Esophagus (tissue), 2 donors: ENCODE measurements at regions not wholly inside any gene's neighbourhood (a gene's known extent, or its start where the extent isn't known, plus 50 kb on each side); places are given as distances from the start of the nearest gene placed in this dataset.
"Not testable (repeated sequence)": the region's sequence is repeated elsewhere in the genome, so short reads cannot be mapped to it uniquely, and the experiment has no call there.

Experiments
- H3K27ac ChIP-seq, 2 donors: one replicate each; pipeline ENCODE4 v1.5.1; 2013; ENCODE audit warnings: low read depth in 2 of 2, mild to moderate bottlenecking in 2 of 2, inconsistent platforms in 1 of 2, low read length in 1 of 2, moderate library complexity in 1 of 2
- H3K27me3 ChIP-seq, 2 donors: one replicate each; pipeline ENCODE4 v1.6.1; 2013; ENCODE audit warnings: low read length in 2 of 2, control low read depth in 1 of 2, mild to moderate bottlenecking in 1 of 2; ENCODE audit not compliant: insufficient read depth in 2 of 2, control insufficient read depth in 1 of 2
- H3K36me3 ChIP-seq, 2 donors: one replicate each; pipeline ENCODE4 v1.6.1; 2013; ENCODE audit warnings: low read length in 1 of 2; ENCODE audit not compliant: control insufficient read depth in 2 of 2, insufficient read depth in 2 of 2
- H3K4me1 ChIP-seq, 2 donors: one replicate each; pipeline ENCODE4 v1.6.1; 2013; ENCODE audit warnings: low read length in 1 of 2; ENCODE audit not compliant: control insufficient read depth in 2 of 2, insufficient read depth in 2 of 2
- H3K4me3 ChIP-seq, 2 donors: one replicate each; pipeline ENCODE4 v1.5.1; 2013; ENCODE audit warnings: low read length in 2 of 2, mild to moderate bottlenecking in 2 of 2, low read depth in 1 of 2, moderate library complexity in 1 of 2
- H3K9me3 ChIP-seq, 2 donors: one replicate each; pipeline ENCODE4 v1.6.1; 2013; ENCODE audit warnings: mild to moderate bottlenecking in 2 of 2, low read depth in 1 of 2, low read length in 1 of 2, moderate library complexity in 1 of 2; ENCODE audit not compliant: control insufficient read depth in 2 of 2, insufficient read depth in 1 of 2
- WGBS, 2 donors: extraction: QIAGEN DNeasy Blood & Tissue Kit; methylation state at CpG; one replicate each; pipeline ENCODE4 v1.1.7; 2013; 5-methylcytosine and 5-hydroxymethylcytosine counted together
- donor health status: healthy with polysubstance abuse.
- donor health status: Bipolar disorder and iron deficiency.

GRCh38 chr10:21463436-21463835 lies 62.0 kb downstream of the SKIDA1 start:
- Histone ChIP-seq H3K4me1 (no peaks in the 10 kb centered on the region), H3K27ac (no peak overlapping the region), H3K36me3 (no peaks in the 10 kb centered on the region), H3K27me3 (no peaks in the 10 kb centered on the region), H3K9me3 (peaks cover 0 to 2% of the 10 kb centered on the region in 2 donors), H3K4me3 (no peak overlapping the region)
- 73 to 80% methylated on average over 3 of the region's 3 CpGs for WGBS, 2 donors

GRCh38 chr10:21458126-21458871 lies 67.2 kb downstream of the SKIDA1 start:
- Histone ChIP-seq H3K4me3 (no peak overlapping the region), H3K27ac (no peak overlapping the region)

GRCh38 chr10:21456160-21456559 lies 69.3 kb downstream of the SKIDA1 start:
- H3K36me3 ChIP-seq, result no peaks in the 10 kb centered on the region
- no peak overlapping the region for H3K4me3 ChIP-seq
- no peak overlapping the region for H3K27ac ChIP-seq
- no peaks in the 10 kb centered on the region for H3K4me1 ChIP-seq
- 95 to 96% methylated on average over 5 of the region's 5 CpGs for WGBS, 2 donors
- H3K9me3 ChIP-seq, result peaks cover 0 to 3% of the 10 kb centered on the region in 2 donors
- H3K27me3 ChIP-seq, result no peaks in the 10 kb centered on the region

More at GRCh38 chr10:21458126-21458871, 67.2 kb downstream of the SKIDA1 start:
- H3K36me3 ChIP-seq, result no peaks in the 10 kb centered on the region
- peaks cover 0 to 3% of the 10 kb centered on the region in 2 donors for H3K9me3 ChIP-seq
- no peaks in the 10 kb centered on the region for H3K27me3 ChIP-seq
- H3K4me1 ChIP-seq, result no peaks in the 10 kb centered on the region
- WGBS, 2 donors, result 66 to 68% methylated on average over 5 of the region's 5 CpGs

GRCh38 chr10:21452203-21452602 lies 73.3 kb downstream of the SKIDA1 start:
- H3K27me3 ChIP-seq, result no peaks in the 10 kb centered on the region
- WGBS, 2 donors, result 88 to 92% methylated on average over 3 of the region's 3 CpGs
- peaks cover 0 to 2% of the 10 kb centered on the region in 2 donors for H3K9me3 ChIP-seq
- H3K4me1 ChIP-seq, result no peaks in the 10 kb centered on the region
- H3K36me3 ChIP-seq, result no peaks in the 10 kb centered on the region
- H3K4me3 ChIP-seq, result no peak overlapping the region
- H3K27ac ChIP-seq, result no peak overlapping the region

GRCh38 chr10:21449288-21449966 lies 76.1 kb downstream of the SKIDA1 start:
- Histone ChIP-seq H3K36me3 (no peaks in the 10 kb centered on the region), H3K9me3 (no peaks in the 10 kb centered on the region), H3K4me3 (no peak overlapping the region), H3K27me3 (no peaks in the 10 kb centered on the region), H3K27ac (no peak overlapping the region), H3K4me1 (no peaks in the 10 kb centered on the region)
- WGBS, 2 donors, result 94% methylated on average over 8 of the region's 8 CpGs

- Histone ChIP-seq H3K36me3 (no peaks in the 10 kb centered on the region), H3K9me3 (no peaks in the 10 kb centered on the region), H3K27ac (no peak overlapping the region), H3K4me3 (no peak overlapping the region), H3K4me1 (no peaks in the 10 kb centered on the region), H3K27me3 (no peaks in the 10 kb centered on the region)
- 67 to 79% methylated on average over 1 of the region's 1 CpG for WGBS, 2 donors
Measured at GRCh38 chr10:21445163-21445562, 80.3 kb downstream of the SKIDA1 start.

GRCh38 chr10:21441625-21442024 lies 83.9 kb downstream of the SKIDA1 start:
- WGBS, 2 donors, result 80 to 83% methylated on average over 2 of the region's 2 CpGs
- Histone ChIP-seq H3K27me3 (no peaks in the 10 kb centered on the region), H3K9me3 (no peaks in the 10 kb centered on the region), H3K36me3 (no peaks in the 10 kb centered on the region), H3K4me3 (no peak overlapping the region), H3K4me1 (no peaks in the 10 kb centered on the region), H3K27ac (no peak overlapping the region)

- H3K36me3 ChIP-seq, H3K4me1 ChIP-seq, H3K4me3 ChIP-seq, H3K27me3 ChIP-seq, H3K9me3 ChIP-seq, H3K27ac ChIP-seq: not testable (repeated sequence)
- 64 to 71% methylated on average over 10 of the region's 10 CpGs for whole genome bisulfite sequencing, 2 donors
Measured at GRCh38 chr10:21438914-21439313, 86.6 kb downstream of the SKIDA1 start.

GRCh38 chr10:21437770-21438382 lies 87.6 kb downstream of the SKIDA1 start:
- no peak overlapping the region for H3K4me3 ChIP-seq
- H3K9me3 ChIP-seq, result no peaks in the 10 kb centered on the region
- H3K27me3 ChIP-seq, result no peaks in the 10 kb centered on the region
- H3K4me1 ChIP-seq, result no peaks in the 10 kb centered on the region
- H3K36me3 ChIP-seq, result no peaks in the 10 kb centered on the region
- H3K27ac ChIP-seq, result no peak overlapping the region
- WGBS, 2 donors, result 78 to 88% methylated on average over 8 of the region's 8 CpGs
